ENCODE measurements at regions not wholly inside any gene's neighbourhood (a gene's known extent, or its start where the extent isn't known, plus 50 kb on each side); places are given as distances from the start of the nearest gene placed in this dataset.
A peak's percentile ranks its signal among the peaks of the same experiment; 100 is the strongest.

GRCh38 chr12:90854136-90854689 is 100.8 kb downstream of the CCER1 start:
- TF ChIP-seq CTCF (IDR thresholded peaks at IDR 0.05; ENCODE audit: borderline replicate concordance, extremely low read depth, low read length, poor library complexity, severe bottlenecking) (peak; percentile 75), EZH2 (IDR thresholded peaks at IDR 0.05; ENCODE audit: borderline replicate concordance, low read depth, low read length, severe bottlenecking) (no peak)
- Histone ChIP-seq H3K79me2 (ENCODE audit: insufficient read depth, low read length) (no peaks in the 10 kb centered on the region), H4K20me1 (ENCODE audit: insufficient read depth, low read length) (no peaks in the 10 kb centered on the region), H2AFZ (ENCODE audit: low read depth, low read length) (no peak overlapping the region), H3K4me1 (ENCODE audit: insufficient read depth, low read length) (no peaks in the 10 kb centered on the region), H3K4me2 (ENCODE audit: insufficient read depth, low read length) (no peak overlapping the region), H3K9me3 (ENCODE audit: insufficient read depth, low read length, severe bottlenecking) (no peaks in the 10 kb centered on the region), H3K27ac (ENCODE audit: low read length) (no peak overlapping the region), H3K27me3 (ENCODE audit: insufficient read depth, low read length, poor library complexity) (no peaks in the 10 kb centered on the region), H3K9ac (ENCODE audit: low read depth, low read length) (no peak overlapping the region), H3K36me3 (ENCODE audit: insufficient read depth, low read length) (no peaks in the 10 kb centered on the region), H3K4me3 (ENCODE audit: low read depth in 1 of 2, low read length in 2 of 2) (no peak overlapping the region)
- DNase-seq: peak; percentile 10
- peak; percentile 79 for ATAC-seq (ENCODE audit: insufficient read depth, low read depth)

DNA sequence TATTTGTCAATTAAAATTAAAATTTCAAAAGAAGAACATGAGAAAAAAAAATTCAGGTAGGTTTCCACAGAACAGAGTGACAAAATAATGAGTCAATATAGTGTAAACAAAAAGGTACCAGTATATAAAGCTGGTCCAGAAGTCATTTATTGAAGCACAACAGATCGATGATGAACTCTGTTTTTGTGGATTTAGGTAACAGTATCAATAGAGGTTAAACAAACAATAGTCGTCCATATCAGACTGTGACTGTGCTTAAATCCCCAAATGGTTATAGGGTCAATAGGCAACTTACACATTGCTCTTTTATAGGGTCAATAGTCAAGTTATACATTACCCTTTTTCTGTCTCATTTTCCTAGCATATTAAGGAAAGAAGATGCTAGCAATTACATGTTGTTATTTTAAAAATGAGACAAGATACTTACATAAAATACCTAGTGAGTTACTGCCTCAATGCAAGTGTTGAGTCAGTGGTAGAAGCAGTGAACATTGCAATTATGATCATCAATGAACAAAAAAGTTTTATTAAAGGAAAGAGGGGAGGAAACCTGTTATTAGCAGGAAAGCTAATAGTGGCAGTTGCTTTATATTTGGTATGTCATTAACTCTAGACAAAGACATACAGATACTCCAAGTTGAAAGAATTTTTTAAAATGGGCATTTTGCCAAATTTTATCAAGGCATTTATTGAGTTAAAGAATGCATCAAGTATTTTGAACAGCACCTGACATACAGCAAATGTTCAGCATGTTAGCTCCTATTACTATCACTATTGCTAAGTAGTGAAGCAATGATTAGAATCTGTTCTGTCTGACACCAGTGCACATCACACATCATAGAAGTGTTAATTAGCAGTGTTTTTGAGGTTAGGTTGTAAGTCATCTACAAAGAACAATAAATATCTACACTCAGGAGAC is 102.9 kb downstream of the CCER1 start:
- H3K27me3 ChIP-seq (ENCODE audit: insufficient read depth, low read length, poor library complexity): no peaks in the 10 kb centered on the region
- no peaks in the 10 kb centered on the region for H4K20me1 ChIP-seq (ENCODE audit: insufficient read depth, low read length)
- H3K79me2 ChIP-seq (ENCODE audit: insufficient read depth, low read length): no peaks in the 10 kb centered on the region
- TF ChIP-seq CTCF (IDR thresholded peaks at IDR 0.05; ENCODE audit: borderline replicate concordance, extremely low read depth, low read length, poor library complexity, severe bottlenecking): no peak
- no peak for TF ChIP-seq EZH2 (IDR thresholded peaks at IDR 0.05; ENCODE audit: borderline replicate concordance, low read depth, low read length, severe bottlenecking)
- H3K4me3 ChIP-seq (ENCODE audit: low read depth in 1 of 2, low read length in 2 of 2): no peak overlapping the region
- no peak overlapping the region for H3K27ac ChIP-seq (ENCODE audit: low read length)
- ATAC-seq (ENCODE audit: insufficient read depth, low read depth) (no peak), DNase-seq (no peak)
- H3K9me3 ChIP-seq (ENCODE audit: insufficient read depth, low read length, severe bottlenecking): no peaks in the 10 kb centered on the region
- H3K36me3 ChIP-seq (ENCODE audit: insufficient read depth, low read length): no peaks in the 10 kb centered on the region
- no peak overlapping the region for H2AFZ ChIP-seq (ENCODE audit: low read depth, low read length)
- H3K9ac ChIP-seq (ENCODE audit: low read depth, low read length): no peak overlapping the region
- no peaks in the 10 kb centered on the region for H3K4me1 ChIP-seq (ENCODE audit: insufficient read depth, low read length)
- H3K4me2 ChIP-seq (ENCODE audit: insufficient read depth, low read length): no peak overlapping the region

DNA sequence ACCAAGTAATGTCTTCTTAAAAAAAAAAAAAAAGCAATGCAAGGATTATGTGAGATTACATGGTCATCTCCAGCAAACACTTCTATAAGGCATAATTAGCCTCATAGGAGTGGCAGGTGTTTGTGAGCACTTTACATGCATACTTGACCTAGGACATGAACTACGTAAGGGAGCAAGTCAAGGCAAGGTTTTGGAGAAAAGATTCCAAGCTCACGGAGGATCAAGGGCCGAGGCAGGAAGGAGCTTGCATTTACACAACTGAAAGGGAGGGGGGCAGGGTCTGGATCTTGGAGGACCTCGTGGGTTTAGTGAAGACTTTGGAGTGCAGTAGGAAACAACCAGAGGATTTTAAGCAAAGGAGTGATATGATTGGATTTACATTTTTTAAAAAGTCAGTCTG is 112.5 kb downstream of the CCER1 start:
- no peaks in the 10 kb centered on the region for H4K20me1 ChIP-seq (ENCODE audit: insufficient read depth, low read length)
- H2AFZ ChIP-seq (ENCODE audit: low read depth, low read length): no peak overlapping the region
- H3K9ac ChIP-seq (ENCODE audit: low read depth, low read length): no peak overlapping the region
- TF ChIP-seq EZH2 (IDR thresholded peaks at IDR 0.05; ENCODE audit: borderline replicate concordance, low read depth, low read length, severe bottlenecking): no peak
- TF ChIP-seq CTCF (IDR thresholded peaks at IDR 0.05; ENCODE audit: borderline replicate concordance, extremely low read depth, low read length, poor library complexity, severe bottlenecking): no peak
- ATAC-seq (ENCODE audit: insufficient read depth, low read depth) (no peak), DNase-seq (no peak)
- no peaks in the 10 kb centered on the region for H3K4me1 ChIP-seq (ENCODE audit: insufficient read depth, low read length)
- H3K4me3 ChIP-seq (ENCODE audit: low read depth in 1 of 2, low read length in 2 of 2): no peak overlapping the region
- no peak overlapping the region for H3K4me2 ChIP-seq (ENCODE audit: insufficient read depth, low read length)
- H3K27me3 ChIP-seq (ENCODE audit: insufficient read depth, low read length, poor library complexity): no peaks in the 10 kb centered on the region
- H3K9me3 ChIP-seq (ENCODE audit: insufficient read depth, low read length, severe bottlenecking): no peaks in the 10 kb centered on the region
- H3K79me2 ChIP-seq (ENCODE audit: insufficient read depth, low read length): no peaks in the 10 kb centered on the region
- no peak overlapping the region for H3K27ac ChIP-seq (ENCODE audit: low read length)
- H3K36me3 ChIP-seq (ENCODE audit: insufficient read depth, low read length): no peaks in the 10 kb centered on the region
